Epithelial cell of prostate (primary cell): ENCODE measurements at regions not wholly inside any gene's neighbourhood (a gene's known extent, or its start where the extent isn't known, plus 50 kb on each side); places are given as distances from the start of the nearest gene placed in this dataset.
A peak's percentile ranks its signal among the peaks of the same experiment; 100 is the strongest.

ENCODE experiments used
- DNase-seq: peaks from one replicate; pipeline ENCODE4 v3.0.0-alpha.2; 2011; ENCODE audit warnings: low read depth, low spot score
- H3K27ac ChIP-seq: fragments of 450-650 bp; 2 replicates; pipeline ENCODE4 v1.5.1; 2017; ENCODE audit warnings: mild to moderate bottlenecking

DNA sequence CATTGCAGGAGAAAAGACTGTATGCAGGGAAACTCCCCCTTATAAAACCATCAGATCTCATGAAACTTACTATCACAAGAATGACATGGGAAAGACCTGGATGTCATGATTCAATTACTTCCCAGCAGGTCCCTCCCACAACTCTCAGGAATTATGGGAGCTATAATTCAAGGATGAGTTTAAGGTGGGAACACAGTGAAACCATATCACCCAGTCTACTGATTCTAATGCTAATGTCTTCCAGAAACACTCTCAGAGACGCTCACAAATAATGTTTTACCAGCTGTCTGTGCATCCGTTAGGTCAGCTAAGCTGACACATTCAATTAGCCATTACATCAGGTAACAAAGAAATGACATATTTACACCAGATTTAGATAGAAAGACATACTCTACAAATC is 637.9 kb downstream of the NLGN4Y start:
- H3K27ac ChIP-seq = no peak overlapping the region
- no peak for DNase-seq

DNA sequence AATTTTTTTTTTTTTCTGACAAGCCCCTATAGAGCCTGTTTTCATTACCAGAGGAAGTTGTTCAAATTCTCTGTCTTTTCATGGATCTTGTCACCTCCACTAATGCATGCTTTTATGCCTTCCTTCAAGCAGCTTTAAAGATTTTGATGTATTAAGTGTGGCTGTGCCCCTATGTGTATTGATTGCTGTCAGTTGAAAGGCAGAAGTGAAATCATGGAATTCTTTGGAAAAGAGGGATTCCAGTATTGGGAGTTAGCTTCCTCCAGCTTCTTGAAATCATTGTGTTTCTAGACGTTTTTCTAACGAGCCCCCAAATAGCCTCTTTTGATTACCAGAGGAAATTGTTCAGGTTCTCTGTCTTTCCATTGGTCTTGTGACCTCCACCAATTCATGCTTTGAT is 655.6 kb downstream of the NLGN4Y start:
- DNase-seq = no peak
- no peak overlapping the region for H3K27ac ChIP-seq

GRCh38 chrY:15229056-15229455 is 704.7 kb downstream of the NLGN4Y start:
- no peak for DNase-seq
- H3K27ac ChIP-seq = no peak overlapping the region

- DNase-seq = no peak
- H3K27ac ChIP-seq = no peak overlapping the region
These were observed 715.3 kb downstream of the NLGN4Y start for GRCh38 chrY:15239596-15240132.

- peak overlapping the region; percentile 24 for H3K27ac ChIP-seq
- peak; percentile 8 for DNase-seq
These were observed 735.0 kb downstream of the NLGN4Y start for GRCh38 chrY:15259286-15259685.

- no peak for DNase-seq
- no peak overlapping the region for H3K27ac ChIP-seq
These were observed 762.2 kb downstream of the NLGN4Y start for GRCh38 chrY:15286572-15286971.

GRCh38 chrY:15289821-15290220 is 765.5 kb downstream of the NLGN4Y start:
- no peak overlapping the region for H3K27ac ChIP-seq
- DNase-seq = no peak

GRCh38 chrY:15292881-15293280 is 768.6 kb downstream of the NLGN4Y start:
- H3K27ac ChIP-seq = no peak overlapping the region
- no peak for DNase-seq

- no peak for DNase-seq
- H3K27ac ChIP-seq = no peak overlapping the region
These were observed 777.5 kb downstream of the NLGN4Y start for GRCh38 chrY:15301879-15302278.

DNA sequence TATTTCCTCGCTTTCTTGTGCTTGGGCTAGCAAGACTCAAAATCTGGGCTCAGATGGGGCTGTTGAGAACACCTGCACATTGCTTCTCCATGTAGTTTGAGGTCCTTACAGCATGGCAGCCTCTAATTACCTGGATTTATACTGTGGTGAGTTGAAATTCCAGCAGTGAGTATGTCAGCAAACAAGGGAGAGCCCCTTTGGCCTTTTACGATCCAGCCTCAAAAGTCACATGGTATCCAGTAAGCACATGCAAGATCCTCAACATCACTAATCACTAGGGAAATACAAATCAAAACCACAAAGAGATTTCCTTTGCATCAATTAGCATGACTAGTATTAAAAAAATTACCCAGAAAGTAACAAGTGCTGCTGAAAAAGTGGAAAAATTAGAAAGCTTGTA is 787.8 kb downstream of the NLGN4Y start:
- no peak for DNase-seq
- no peak overlapping the region for H3K27ac ChIP-seq

DNA sequence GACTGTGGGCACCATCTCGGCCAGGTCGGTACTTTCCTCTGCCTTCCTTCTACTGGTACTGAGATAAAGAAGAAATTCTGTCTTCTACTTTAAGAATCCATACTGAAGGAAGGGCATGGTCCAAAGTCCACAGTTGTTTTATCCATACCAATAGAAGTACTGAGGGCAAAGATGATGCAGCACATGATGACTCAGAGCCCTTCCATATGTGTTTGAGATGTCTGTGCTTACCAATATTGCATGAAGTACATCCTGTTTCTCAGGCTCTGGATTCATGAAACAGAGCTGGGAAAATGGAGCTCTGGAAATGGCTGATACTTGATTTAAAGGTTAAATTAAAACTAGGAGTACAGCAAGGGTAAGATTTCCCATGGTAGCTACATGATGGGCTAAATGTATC is 799.9 kb downstream of the NLGN4Y start:
- peak overlapping the region; percentile 15 for H3K27ac ChIP-seq
- no peak for DNase-seq

DNA sequence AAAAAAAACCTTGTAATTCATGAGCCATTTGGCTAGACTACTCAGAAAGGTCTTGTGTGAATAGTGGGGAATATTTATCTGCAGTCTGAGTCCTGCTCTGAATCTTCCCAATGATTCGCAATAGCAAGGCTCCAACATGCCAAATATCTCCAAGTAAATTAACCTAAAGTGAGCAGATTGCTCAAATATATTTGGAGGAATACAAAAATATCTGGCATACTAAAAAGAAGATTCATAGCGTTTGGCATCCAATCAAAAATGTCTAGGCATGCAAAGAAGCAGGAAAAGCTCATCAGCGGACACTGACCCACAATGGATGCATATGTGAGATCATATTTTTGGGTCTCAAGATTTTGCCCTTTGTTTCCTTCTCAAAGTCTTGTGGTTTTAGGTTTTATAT is 800.9 kb downstream of the NLGN4Y start:
- DNase-seq = no peak
- H3K27ac ChIP-seq = peak overlapping the region; percentile 15

DNA sequence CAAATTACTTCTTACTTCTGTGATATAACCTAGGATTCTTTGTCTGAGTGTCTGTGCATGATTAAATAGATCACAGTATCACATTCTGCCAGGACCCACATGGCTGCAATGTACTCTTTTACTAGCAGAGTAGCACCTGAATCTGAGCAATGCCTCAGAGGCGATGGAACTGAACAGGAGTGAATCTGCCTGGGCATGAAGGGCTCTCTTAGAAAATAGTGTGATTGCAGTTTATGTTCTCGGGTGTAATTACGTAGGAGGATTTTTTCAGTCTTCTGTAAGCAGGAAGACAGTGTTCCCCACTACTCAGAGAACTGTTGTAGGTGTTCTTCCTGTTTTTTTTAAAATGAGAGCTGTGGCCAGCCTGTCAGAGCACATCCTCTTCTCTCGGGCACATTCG is 802.3 kb downstream of the NLGN4Y start:
- DNase-seq = no peak
- peak overlapping the region; percentile 43 for H3K27ac ChIP-seq

- no peak overlapping the region for H3K27ac ChIP-seq
- DNase-seq = no peak
These were observed 804.5 kb downstream of the NLGN4Y start for GRCh38 chrY:15328848-15329247.

DNA sequence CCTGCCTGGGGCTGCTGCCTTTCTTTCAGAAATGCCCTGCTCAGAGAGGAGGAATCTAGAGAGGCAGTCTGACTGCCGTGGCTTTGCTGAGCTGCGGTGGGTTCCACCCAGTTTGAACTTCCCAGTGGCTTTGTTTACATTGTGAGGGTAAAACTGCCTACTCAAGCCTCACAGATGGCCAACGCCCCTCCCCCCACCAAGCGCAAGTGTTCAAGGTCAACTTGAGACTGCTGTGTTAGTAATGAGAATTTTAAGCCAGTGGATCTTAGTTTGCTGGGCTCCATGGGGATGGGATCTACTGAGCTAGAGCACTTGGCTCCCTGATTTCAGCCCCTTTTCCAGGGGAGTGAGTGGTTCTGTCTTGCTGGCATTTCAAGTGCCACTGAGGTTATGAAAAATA is 819.2 kb downstream of the NLGN4Y start:
- no peak overlapping the region for H3K27ac ChIP-seq
- DNase-seq = no peak

DNA sequence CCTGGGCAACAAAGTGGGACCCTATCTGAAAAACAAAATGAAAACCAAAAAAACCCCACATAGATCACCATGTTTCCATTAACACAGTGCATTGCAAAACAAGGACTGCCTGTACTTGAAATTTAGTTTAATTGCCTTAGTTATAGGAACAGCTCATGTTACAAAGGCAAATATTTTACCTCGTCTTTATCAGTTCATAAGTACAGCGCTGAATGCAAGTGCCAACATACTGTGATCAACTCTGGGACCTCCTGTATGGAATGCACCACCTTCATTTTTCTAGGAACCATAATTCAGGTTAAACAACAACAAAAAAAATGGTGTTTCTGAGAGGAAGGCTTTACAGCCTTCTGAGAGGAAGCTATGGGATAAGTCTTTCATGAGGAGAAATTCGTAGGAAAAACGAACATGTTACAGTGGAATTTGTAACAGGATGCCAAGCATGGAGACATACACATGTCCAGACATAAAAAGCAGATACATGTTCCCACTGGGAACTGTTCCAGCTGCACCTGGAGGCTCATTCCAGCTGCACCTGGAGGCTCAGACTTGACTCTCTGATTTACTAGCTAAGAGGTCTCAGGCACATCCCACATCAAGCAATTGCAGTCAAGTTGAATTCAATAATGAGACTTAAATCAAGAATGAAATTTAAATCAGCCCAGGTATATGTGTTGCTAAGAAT is 821.3 kb downstream of the NLGN4Y start:
- DNase-seq = no peak
- H3K27ac ChIP-seq = no peak overlapping the region

DNA sequence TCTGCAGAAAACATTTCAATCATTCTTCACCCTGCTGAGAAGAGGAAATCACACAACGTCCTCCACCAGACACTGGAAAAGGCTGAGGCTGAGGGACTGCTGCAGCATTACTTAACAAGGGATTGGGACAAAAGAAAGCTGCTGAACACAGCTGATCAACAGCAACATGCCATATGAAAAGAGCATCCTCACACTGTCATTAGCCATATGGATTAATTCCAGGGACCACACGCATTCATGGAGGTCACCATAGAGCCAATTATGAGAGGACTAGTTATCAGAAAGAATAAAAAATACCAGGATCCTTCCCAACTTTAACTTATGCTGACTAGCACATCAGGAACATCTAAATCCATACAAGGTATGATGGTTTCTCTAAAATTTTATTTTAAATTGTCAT is 825.0 kb downstream of the NLGN4Y start:
- no peak overlapping the region for H3K27ac ChIP-seq
- DNase-seq = no peak

DNA sequence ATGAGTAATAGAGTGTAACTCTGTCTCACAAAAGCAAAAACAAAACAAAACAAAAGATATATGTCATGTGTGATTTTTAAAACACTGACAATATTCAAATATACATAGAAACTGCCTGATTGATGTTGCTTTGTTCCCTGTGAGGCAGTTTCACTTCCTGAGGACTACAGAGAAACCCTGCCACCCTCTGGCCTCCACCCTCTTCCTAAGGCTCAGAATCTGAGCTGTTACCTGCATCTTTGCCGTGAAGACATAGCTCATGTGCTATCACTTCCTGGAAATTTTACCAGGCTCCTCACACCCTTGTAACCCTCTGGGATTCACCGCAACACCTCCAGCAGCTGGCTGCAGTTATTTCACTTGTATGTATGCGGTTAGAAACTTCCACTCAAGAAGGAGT is 831.0 kb downstream of the NLGN4Y start:
- DNase-seq = no peak
- H3K27ac ChIP-seq = no peak overlapping the region

- no peak overlapping the region for H3K27ac ChIP-seq
- no peak for DNase-seq
These were observed 836.1 kb downstream of the NLGN4Y start for GRCh38 chrY:15360471-15360870.

DNA sequence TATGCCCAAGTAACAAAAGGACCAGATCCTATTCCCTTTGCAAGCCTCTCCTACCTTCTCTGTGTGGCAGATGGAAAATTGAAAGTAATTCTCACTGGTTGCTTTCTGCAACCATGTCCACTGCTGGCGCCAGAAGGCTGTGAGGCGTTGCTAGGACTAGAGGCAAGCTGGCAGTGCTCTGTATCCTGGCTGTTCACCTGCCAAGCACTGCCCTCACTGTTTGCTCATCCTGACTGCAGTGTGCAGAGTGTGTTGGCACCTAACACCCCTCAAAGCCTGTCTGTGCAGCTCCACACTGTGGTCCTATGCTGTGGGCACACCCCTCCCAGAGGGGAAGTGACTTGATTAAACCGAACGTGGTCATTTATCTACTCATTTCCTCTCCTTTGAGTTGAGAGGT is 840.7 kb downstream of the NLGN4Y start:
- no peak overlapping the region for H3K27ac ChIP-seq
- no peak for DNase-seq

GRCh38 chrY:15368786-15369185 is 844.5 kb downstream of the NLGN4Y start:
- DNase-seq = no peak
- no peak overlapping the region for H3K27ac ChIP-seq

GRCh38 chrY:15385178-15385577 is 860.8 kb downstream of the NLGN4Y start:
- no peak overlapping the region for H3K27ac ChIP-seq
- no peak for DNase-seq
